NT2/D1 (cell line): ENCODE measurements at regions not wholly inside any gene's neighbourhood (a gene's known extent, or its start where the extent isn't known, plus 50 kb on each side); places are given as distances from the start of the nearest gene placed in this dataset.

Source experiments
- DNase-seq: peaks from one replicate; pipeline ENCODE4 v3.0.0-alpha.2; 2011; ENCODE audit warnings: low read depth, low spot score
- H3K27me3 ChIP-seq: 2 replicates; pipeline ENCODE4 v1.6.0; 2011; ENCODE audit warnings: mild to moderate bottlenecking; ENCODE audit not compliant: insufficient read length, insufficient read depth
- H3K36me3 ChIP-seq: 2 replicates; pipeline ENCODE4 v1.6.1; 2011; ENCODE audit warnings: mild to moderate bottlenecking, low read length, mixed read lengths; ENCODE audit not compliant: insufficient read depth, insufficient read length
- H3K4me1 ChIP-seq: 2 replicates; pipeline ENCODE4 v1.5.1; 2011; ENCODE audit not compliant: insufficient read depth, insufficient read length
- H3K4me3 ChIP-seq: 2 replicates; pipeline ENCODE4 v1.5.1; 2011; ENCODE audit warnings: low read depth; ENCODE audit not compliant: insufficient read length
- H3K9ac ChIP-seq: 2 replicates; pipeline ENCODE4 v1.6.0; 2011; ENCODE audit warnings: low read depth; ENCODE audit not compliant: insufficient read length
- H3K9me3 ChIP-seq: 2 replicates; pipeline ENCODE4 v1.5.1; 2011; ENCODE audit warnings: mild to moderate bottlenecking, low read length; ENCODE audit not compliant: insufficient read depth
- SUZ12 ChIP-seq: IDR thresholded peaks from 2 replicates; pipeline ENCODE4 v1.6.1; 2011; ENCODE audit not compliant: insufficient read length, insufficient read depth; ENCODE audit errors: extremely low read depth
- YY1 ChIP-seq: IDR thresholded peaks from 2 replicates; pipeline ENCODE4 v1.6.1; 2011; ENCODE audit not compliant: insufficient read length, insufficient read depth
- ZNF274 ChIP-seq: IDR thresholded peaks from 2 replicates; pipeline ENCODE4 v1.6.1; 2011; ENCODE audit warnings: mild to moderate bottlenecking, low read depth, low read length

GRCh38 chr16:65172356-65172755, 50.5 kb upstream of the CDH11 start:
- Histone ChIP-seq H3K36me3 (no peaks in the 10 kb centered on the region), H3K27me3 (no peaks in the 10 kb centered on the region), H3K4me1 (no peaks in the 10 kb centered on the region), H3K9ac (no peak overlapping the region), H3K9me3 (no peaks in the 10 kb centered on the region), H3K4me3 (no peak overlapping the region)
- no peak for TF ChIP-seq SUZ12
- no peak for TF ChIP-seq YY1
- TF ChIP-seq ZNF274 = no peak
- no peak for DNase-seq
